SU-DHL-6 (cell line): ENCODE measurements at regions not wholly inside any gene's neighbourhood (a gene's known extent, or its start where the extent isn't known, plus 50 kb on each side); places are given as distances from the start of the nearest gene placed in this dataset.

Experiments
- CTCF ChIP-seq: fragments of 200-600 bp; sonication (generic); IDR thresholded peaks from one replicate; pipeline ENCODE4 v1.5.1; 2017; ENCODE audit warnings: antibody characterized with exemption, mild to moderate bottlenecking, low read length, moderate library complexity; ENCODE audit not compliant: insufficient read depth, poor library complexity, severe bottlenecking
- EZH2phosphoT487 ChIP-seq: fragments of 200-600 bp; sonication (generic), shearing (Covaris generic); conservative IDR thresholded peaks from 2 replicates; pipeline ENCODE4 v1.6.1; 2018; ENCODE audit warnings: mild to moderate bottlenecking, antibody characterized with exemption, low read length, moderate library complexity, mixed read lengths

- TF ChIP-seq CTCF (no peak), EZH2phosphoT487 (no peak)
These were observed 106.4 kb downstream of the SNX5 start for GRCh38 chr20:17862171-17862570.
